Fibroblast of skin of left biceps (primary cell): ENCODE measurements at regions not wholly inside any gene's neighbourhood (a gene's known extent, or its start where the extent isn't known, plus 50 kb on each side); places are given as distances from the start of the nearest gene placed in this dataset.
"Not testable (repeated sequence)": the region's sequence is repeated elsewhere in the genome, so short reads cannot be mapped to it uniquely, and the experiment has no call there.

ENCODE experiments used
- DNase-seq, 2 experiments: peaks; one replicate each; pipeline ENCODE4 v3.0.0-alpha.2; 2013; ENCODE audit warnings: low read depth in 2 of 2

DNA sequence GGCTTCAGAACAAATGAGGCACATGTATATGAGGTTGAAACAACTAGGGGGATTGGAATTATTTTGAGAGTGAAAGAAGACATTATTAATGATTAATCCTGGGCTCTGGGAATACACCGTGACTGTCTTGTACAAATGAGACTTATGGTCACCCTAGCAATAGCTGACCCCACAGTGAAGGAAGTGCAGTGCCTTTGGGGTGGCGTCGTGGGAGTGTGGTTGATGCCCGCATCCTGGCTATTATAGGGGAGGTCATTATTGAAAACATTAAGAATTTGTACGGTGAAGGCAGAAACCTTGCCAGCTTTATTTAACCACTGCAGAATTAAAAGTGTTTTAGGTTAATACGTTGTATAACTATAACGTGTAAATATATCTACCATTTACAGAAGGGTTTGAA is 296.7 kb downstream of the CYRIA start:
- DNase-seq = no peak

- DNase-seq = no peak
Observed at GRCh38 chr2:16368328-16368727, 297.3 kb downstream of the CYRIA start.

DNA sequence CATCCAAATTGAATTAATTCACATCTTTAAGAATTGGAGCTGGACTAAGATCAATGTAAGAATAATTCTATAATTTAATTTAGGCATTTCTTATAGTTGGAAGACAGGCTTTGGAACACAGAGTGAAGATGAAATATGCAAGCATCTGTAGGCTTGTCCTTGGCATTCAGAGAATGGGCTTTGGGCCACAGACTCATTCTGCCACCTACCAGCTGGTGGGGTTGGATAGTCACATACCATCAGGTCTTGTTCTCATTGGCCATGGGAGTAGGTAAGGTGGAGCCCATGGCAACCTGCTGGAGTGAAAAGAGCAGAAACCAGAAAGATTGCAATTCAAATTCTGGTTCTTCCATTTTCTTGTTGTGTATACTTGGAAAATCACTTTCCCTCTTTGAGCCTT is 300.3 kb downstream of the CYRIA start:
- no peak for DNase-seq

DNA sequence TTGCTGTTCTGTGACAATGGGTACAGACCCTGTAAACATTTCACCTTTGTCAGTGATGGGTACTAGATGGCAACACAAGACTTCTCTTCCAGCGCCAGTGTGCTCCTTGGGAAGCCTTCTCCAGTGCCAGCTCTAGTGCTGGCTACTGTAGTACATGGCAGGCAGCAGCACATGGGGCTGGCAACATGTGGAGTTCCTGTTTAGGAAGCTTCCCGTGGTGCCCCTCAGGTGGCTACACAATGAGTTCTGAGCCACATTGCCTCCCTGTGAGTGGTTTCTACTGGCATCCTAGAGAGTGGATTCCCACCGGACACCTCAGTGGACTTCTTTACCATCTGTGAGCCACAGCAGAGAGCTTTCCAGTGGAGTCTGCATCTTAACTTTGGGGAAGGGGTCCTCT is 302.1 kb downstream of the CYRIA start:
- DNase-seq = no peak

DNA sequence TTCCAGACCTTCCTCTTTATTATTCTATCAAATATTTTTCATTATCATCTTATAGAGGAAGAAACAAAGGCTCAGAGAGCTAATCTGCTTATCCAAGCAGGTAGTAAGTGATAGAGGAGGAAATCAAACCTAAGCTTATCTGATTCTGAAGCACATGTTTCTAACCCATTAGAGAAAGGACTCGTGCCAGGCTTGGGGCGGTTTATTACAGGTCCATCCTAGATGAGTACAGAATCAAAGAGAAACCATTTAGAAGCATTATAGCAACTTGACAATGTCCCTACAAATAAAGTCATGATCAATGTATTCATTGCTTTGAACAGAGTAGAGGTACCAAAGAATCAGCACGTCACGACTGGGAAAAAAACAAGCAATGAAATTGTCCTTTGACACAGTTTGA is 303.0 kb downstream of the CYRIA start:
- DNase-seq = no peak

DNA sequence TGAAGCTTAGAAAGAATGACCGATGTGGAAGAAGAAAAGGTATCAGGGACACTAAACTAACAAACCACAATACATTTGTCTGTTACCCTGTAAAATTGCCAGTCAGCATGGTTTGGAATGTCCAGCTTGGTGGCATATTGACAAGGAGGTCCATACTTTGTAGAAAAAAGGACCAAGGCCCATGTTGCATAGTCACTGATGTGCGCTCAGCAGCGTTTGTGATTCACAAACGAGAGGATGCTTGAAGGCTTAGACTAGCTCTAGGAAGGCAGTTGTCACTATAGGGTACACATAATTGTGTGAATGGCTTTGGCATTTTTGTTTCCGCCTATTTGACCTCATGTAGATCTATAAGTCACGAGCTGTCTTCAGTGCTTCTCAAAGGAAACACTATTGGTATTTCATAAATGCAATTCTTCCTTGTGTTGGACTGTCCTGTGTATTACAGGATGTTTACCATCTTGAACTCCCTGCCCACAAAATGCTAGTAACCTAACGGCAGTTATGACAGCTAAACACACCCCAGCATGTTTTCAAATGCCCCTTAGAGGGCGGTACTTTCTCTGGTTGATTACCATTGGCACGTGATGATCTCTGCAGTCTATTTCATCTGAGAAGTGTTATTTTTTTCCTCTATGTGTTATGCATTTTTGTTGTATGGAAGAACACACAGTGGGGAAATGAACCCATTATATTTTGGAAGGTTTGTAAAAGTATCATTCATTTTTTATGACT is 304.2 kb downstream of the CYRIA start:
- DNase-seq = no peak

GRCh38 chr2:16359961-16360360 is 305.7 kb downstream of the CYRIA start:
- DNase-seq = no peak

GRCh38 chr2:16357188-16357587 is 308.4 kb downstream of the CYRIA start:
- DNase-seq = no peak

- no peak for DNase-seq
Observed at GRCh38 chr2:16351541-16351940, 314.1 kb downstream of the CYRIA start.

GRCh38 chr2:16351137-16351536 is 314.5 kb downstream of the CYRIA start:
- DNase-seq = no peak

GRCh38 chr2:16350211-16350610 is 315.4 kb downstream of the CYRIA start:
- no peak for DNase-seq

- no peak for DNase-seq
Observed at GRCh38 chr2:16349811-16350210, 315.8 kb downstream of the CYRIA start.

- DNase-seq = no peak
Observed at GRCh38 chr2:16348821-16349515, 316.7 kb downstream of the CYRIA start.

DNA sequence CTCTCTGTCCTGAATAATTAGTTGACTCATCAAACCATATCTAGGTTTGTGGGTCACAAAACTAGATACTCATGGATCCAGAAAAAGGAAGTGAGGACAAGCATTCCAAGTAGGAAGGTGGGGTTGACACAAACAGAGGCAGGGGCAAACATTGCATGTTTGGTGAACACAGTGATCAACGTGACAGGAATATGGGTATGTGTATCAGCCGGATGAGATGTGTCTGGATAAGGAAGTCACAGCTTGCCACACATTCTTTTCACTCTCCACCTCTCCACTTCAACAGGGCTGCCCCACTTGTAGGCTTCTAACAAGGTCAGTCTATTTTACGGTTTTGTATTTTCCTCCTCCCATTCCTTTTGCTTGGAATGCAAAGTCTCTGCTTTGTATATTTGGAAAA is 319.0 kb downstream of the CYRIA start:
- no peak for DNase-seq

GRCh38 chr2:16345231-16345630 is 320.4 kb downstream of the CYRIA start:
- DNase-seq = not testable (repeated sequence)

DNA sequence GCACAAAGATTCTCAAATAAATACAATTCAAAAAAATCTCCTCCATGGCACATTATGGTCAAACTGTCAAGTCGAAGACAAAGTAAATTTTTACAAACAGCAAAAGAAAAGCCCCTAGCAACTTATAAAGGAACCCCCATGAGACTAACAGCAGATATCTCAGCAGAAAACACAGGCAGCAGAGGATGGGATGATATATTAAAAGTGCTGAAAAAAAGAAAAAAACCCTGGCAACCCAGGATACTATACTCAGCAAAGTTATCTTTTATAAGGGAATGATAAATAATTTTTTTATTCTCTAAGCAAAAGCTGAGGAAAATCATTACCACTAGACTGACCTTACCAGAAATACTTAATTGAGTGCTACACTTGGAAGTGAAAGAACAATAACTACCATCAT is 326.4 kb downstream of the CYRIA start:
- no peak for DNase-seq

GRCh38 chr2:16338026-16338425 is 327.6 kb downstream of the CYRIA start:
- no peak for DNase-seq

GRCh38 chr2:16336916-16337315 is 328.7 kb downstream of the CYRIA start:
- DNase-seq = no peak

GRCh38 chr2:16336491-16336890 is 329.1 kb downstream of the CYRIA start:
- DNase-seq = no peak

GRCh38 chr2:16335947-16336346 is 329.7 kb downstream of the CYRIA start:
- DNase-seq = no peak

DNA sequence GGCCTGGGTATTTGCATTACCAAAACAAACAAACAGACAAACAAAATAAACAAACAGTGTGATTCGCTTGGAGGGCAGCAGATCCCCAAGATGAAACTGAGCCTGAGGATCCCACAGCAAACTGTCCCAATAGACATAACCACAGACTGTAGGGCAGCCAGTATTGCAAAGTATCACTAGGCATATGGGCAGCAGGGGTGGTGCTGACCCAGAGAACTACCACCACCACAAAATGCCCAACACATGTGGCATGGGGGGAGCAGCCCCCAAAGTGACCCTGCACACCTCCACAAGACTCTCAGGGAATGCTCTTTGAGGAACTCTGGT is 330.1 kb downstream of the CYRIA start:
- DNase-seq = no peak

GRCh38 chr2:16334886-16335603 is 330.6 kb downstream of the CYRIA start:
- DNase-seq = no peak

DNA sequence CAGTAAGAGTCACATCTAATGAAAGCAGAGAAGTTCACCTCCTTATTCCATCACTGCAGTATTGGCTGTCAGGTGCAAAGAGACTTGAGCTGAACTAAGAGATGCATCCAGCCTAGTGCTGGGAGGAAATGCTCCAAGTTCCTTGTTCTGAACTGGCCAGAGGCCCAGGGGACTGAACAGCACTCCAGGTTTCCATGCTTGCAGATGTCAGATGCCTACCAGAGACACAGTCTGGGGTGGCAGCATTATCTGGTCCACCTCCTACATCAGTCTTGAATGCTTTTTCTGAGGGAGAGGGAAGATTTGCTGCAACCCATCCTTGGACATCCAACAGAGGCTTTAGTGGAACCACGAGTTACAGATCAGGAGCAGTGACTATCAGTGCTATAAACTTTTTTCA is 331.3 kb downstream of the CYRIA start:
- no peak for DNase-seq
